ENCODE measurements at regions not wholly inside any gene's neighbourhood (a gene's known extent, or its start where the extent isn't known, plus 50 kb on each side); places are given as distances from the start of the nearest gene placed in this dataset.

- H3K27me3 ChIP-seq (ENCODE audit: control insufficient read depth in 2 of 2, insufficient read depth in 2 of 2, low read length in 2 of 2), result no peaks in the 10 kb centered on the region
- POLR2A ChIA-PET, result no interaction called here
- no peak overlapping the region for H2AFZ ChIP-seq (ENCODE audit: low read depth, low read length)
- no peaks in the 10 kb centered on the region for H3K36me3 ChIP-seq (ENCODE audit: control insufficient read depth in 2 of 2, extremely low read depth in 1 of 2, insufficient read depth in 2 of 2, low read length in 2 of 2)
- H3K4me1 ChIP-seq (ENCODE audit: control insufficient read depth, extremely low read depth, insufficient read depth, low read length), result no peaks in the 10 kb centered on the region
- DNase-seq (ENCODE audit: low read depth, low spot score) (no peak), FAIRE-seq (no peak)
- no peaks in the 10 kb centered on the region for H3K9me1 ChIP-seq (replicated peaks; ENCODE audit: control insufficient read depth, extremely low read depth, insufficient read depth, low read length)
- dilution Hi-C loops (cut with MboI; ENCODE audit: extremely low pct_ligation_motif_present, low sequenced_read_pairs), result no loop called here
- no peaks in the 10 kb centered on the region for H3K9me3 ChIP-seq (replicated peaks; ENCODE audit: control insufficient read depth, insufficient read depth, low read length)
- H3K4me2 ChIP-seq (ENCODE audit: insufficient read depth, low read length), result no peak overlapping the region
- no peaks in the 10 kb centered on the region for H4K20me1 ChIP-seq (replicated peaks; ENCODE audit: control insufficient read depth, extremely low read depth, insufficient read depth, low read length)
- intact Hi-C loops (cut with micrococcal nuclease), result no loop called here
- CTCF ChIA-PET, result no interaction called here
- TF ChIP-seq CTCF (IDR thresholded peaks at IDR 0.05; ENCODE audit: extremely low read depth in 1 of 2, insufficient read depth in 1 of 2, low read depth in 1 of 2, low read length in 2 of 2) (no peak), GATA2 (IDR thresholded peaks at IDR 0.05; ENCODE audit: insufficient read depth, insufficient read length, low read depth, low read length) (no peak), JUN (IDR thresholded peaks at IDR 0.05; ENCODE audit: borderline replicate concordance, insufficient read depth, insufficient read length, low read depth) (no peak), POLR2A (IDR thresholded peaks at IDR 0.05; ENCODE audit: low read depth, low read length) (no peak), POLR2AphosphoS5 (IDR thresholded peaks at IDR 0.05; ENCODE audit: insufficient read depth, low read depth, low read length) (no peak), FOS (IDR thresholded peaks at IDR 0.05; ENCODE audit: borderline replicate concordance, insufficient read depth, low read length) (no peak), EZH2 (IDR thresholded peaks at IDR 0.05; ENCODE audit: borderline replicate concordance, low read depth, low read length, severe bottlenecking) (no peak)
- H3K27ac ChIP-seq (ENCODE audit: insufficient read depth, low read depth, low read length), result no peak overlapping the region
- no peaks in the 10 kb centered on the region for H3K79me2 ChIP-seq (ENCODE audit: control insufficient read depth, insufficient read depth, low read length)
- no peak overlapping the region for H3K4me3 ChIP-seq (replicated peaks in 1 of 3; ENCODE audit: insufficient read depth in 1 of 3, low read depth in 1 of 3, low read length in 3 of 3)
- H3K9ac ChIP-seq (replicated peaks; ENCODE audit: extremely low read depth, insufficient read depth, low read length), result no peak overlapping the region
- no TSS peak for BruUV-seq (replicated peaks)
Observed at GRCh38 chr16:24488045-24488444, 51.3 kb upstream of the RBBP6 start.

Data from endothelial cell of umbilical vein (primary cell).